Upper lobe of left lung (tissue), 4 donors: ENCODE measurements at regions not wholly inside any gene's neighbourhood (a gene's known extent, or its start where the extent isn't known, plus 50 kb on each side); places are given as distances from the start of the nearest gene placed in this dataset.

Source experiments
- CTCF ChIP-seq, 6 experiments: fragments of 450-650 bp in 4 of 6; fragments of 200-600 bp in 2 of 6; sonication (generic) in 2 of 6; IDR thresholded peaks; one replicate each; pipeline ENCODE4 v1.5.1; 2016 to 2019; ENCODE audit warnings: antibody characterized with exemption in 6 of 6
- POLR2A ChIP-seq, 4 donors: fragments of 450-650 bp; IDR thresholded peaks; one replicate each; pipeline ENCODE4 v1.5.1; 2016 to 2017; ENCODE audit warnings: antibody characterized with exemption in 4 of 4, mild to moderate bottlenecking in 2 of 4

- no peak for TF ChIP-seq CTCF (IDR thresholded peaks at IDR 0.05)
- TF ChIP-seq POLR2A (IDR thresholded peaks at IDR 0.05) = no peak
These were observed 295.4 kb upstream of the RORA start for GRCh38 chr15:61524545-61524944.
